HUES6 (cell line): ENCODE measurements at regions not wholly inside any gene's neighbourhood (a gene's known extent, or its start where the extent isn't known, plus 50 kb on each side); places are given as distances from the start of the nearest gene placed in this dataset.

ENCODE experiments used
- H3K27ac ChIP-seq: 2 replicates; pipeline ENCODE4 v1.7.0; 2013; ENCODE audit warnings: low read depth, mild to moderate bottlenecking, low read length, inconsistent platforms
- H3K27me3 ChIP-seq: 2 replicates; pipeline ENCODE4 v1.6.1; 2013; ENCODE audit warnings: low read length; ENCODE audit not compliant: control insufficient read depth, insufficient read depth
- H3K36me3 ChIP-seq: 2 replicates; pipeline ENCODE4 v1.6.1; 2013; ENCODE audit warnings: low read length; ENCODE audit not compliant: control insufficient read depth, insufficient read depth
- H3K4me1 ChIP-seq: 2 replicates; pipeline ENCODE4 v1.6.1; 2013; ENCODE audit warnings: low read length; ENCODE audit not compliant: control insufficient read depth, insufficient read depth
- H3K4me3 ChIP-seq: 2 replicates; pipeline ENCODE4 v1.5.1; 2013; ENCODE audit warnings: low read depth, low read length
- H3K9ac ChIP-seq: one replicate; pipeline ENCODE4 v1.6.1; 2013; ENCODE audit warnings: mild to moderate bottlenecking, low read length
- H3K9me3 ChIP-seq: 2 replicates; pipeline ENCODE4 v1.6.1; 2013; ENCODE audit warnings: low read depth, low read length; ENCODE audit not compliant: control insufficient read depth, insufficient read depth

- Histone ChIP-seq H3K9me3 (peaks cover 3% of the 10 kb centered on the region; the same call in 1 of the 2 replicates), H3K9ac (no peak overlapping the region), H3K4me1 (no peaks in the 10 kb centered on the region), H3K36me3 (no peaks in the 10 kb centered on the region), H3K4me3 (no peak overlapping the region), H3K27me3 (no peaks in the 10 kb centered on the region), H3K27ac (no peak overlapping the region)
Observed at GRCh38 chr7:69190763-69191162, 407.5 kb upstream of the AUTS2 start.

GRCh38 chr7:69192134-69192533 lies 406.1 kb upstream of the AUTS2 start:
- no peak overlapping the region for H3K9ac ChIP-seq
- no peaks in the 10 kb centered on the region for H3K27me3 ChIP-seq
- no peaks in the 10 kb centered on the region for H3K4me1 ChIP-seq
- peaks cover 12% of the 10 kb centered on the region for H3K9me3 ChIP-seq
- H3K4me3 ChIP-seq = no peak overlapping the region
- H3K27ac ChIP-seq = no peak overlapping the region
- H3K36me3 ChIP-seq = no peaks in the 10 kb centered on the region

GRCh38 chr7:69193061-69193460 lies 405.2 kb upstream of the AUTS2 start:
- no peaks in the 10 kb centered on the region for H3K4me1 ChIP-seq
- peaks cover 15% of the 10 kb centered on the region for H3K9me3 ChIP-seq
- no peak overlapping the region for H3K9ac ChIP-seq
- H3K4me3 ChIP-seq = no peak overlapping the region
- H3K36me3 ChIP-seq = no peaks in the 10 kb centered on the region
- no peak overlapping the region for H3K27ac ChIP-seq
- H3K27me3 ChIP-seq = no peaks in the 10 kb centered on the region

- Histone ChIP-seq H3K27ac (no peak overlapping the region), H3K4me1 (no peaks in the 10 kb centered on the region), H3K36me3 (no peaks in the 10 kb centered on the region), H3K9ac (no peak overlapping the region), H3K4me3 (no peak overlapping the region), H3K9me3 (peaks cover 17% of the 10 kb centered on the region), H3K27me3 (no peaks in the 10 kb centered on the region)
Observed at GRCh38 chr7:69196593-69196992, 401.7 kb upstream of the AUTS2 start.

- H3K4me1 ChIP-seq = no peaks in the 10 kb centered on the region
- H3K36me3 ChIP-seq = no peaks in the 10 kb centered on the region
- H3K9ac ChIP-seq = no peak overlapping the region
- peaks cover 17% of the 10 kb centered on the region for H3K9me3 ChIP-seq
- no peak overlapping the region for H3K4me3 ChIP-seq
- no peak overlapping the region for H3K27ac ChIP-seq
- H3K27me3 ChIP-seq = no peaks in the 10 kb centered on the region
Observed at GRCh38 chr7:69198250-69198649, 400.0 kb upstream of the AUTS2 start.

- H3K4me1 ChIP-seq = no peaks in the 10 kb centered on the region
- H3K9me3 ChIP-seq = peaks cover 15% of the 10 kb centered on the region
- no peaks in the 10 kb centered on the region for H3K27me3 ChIP-seq
- no peak overlapping the region for H3K9ac ChIP-seq
- no peak overlapping the region for H3K27ac ChIP-seq
- H3K4me3 ChIP-seq = no peak overlapping the region
- no peaks in the 10 kb centered on the region for H3K36me3 ChIP-seq
Observed at GRCh38 chr7:69199041-69199440, 399.2 kb upstream of the AUTS2 start.

- no peak overlapping the region for H3K27ac ChIP-seq
- H3K4me3 ChIP-seq = no peak overlapping the region
Observed at GRCh38 chr7:69199661-69200060, 398.6 kb upstream of the AUTS2 start.

GRCh38 chr7:69203871-69204270 lies 394.4 kb upstream of the AUTS2 start:
- H3K27ac ChIP-seq = no peak overlapping the region
- H3K9ac ChIP-seq = no peak overlapping the region
- no peaks in the 10 kb centered on the region for H3K9me3 ChIP-seq
- H3K36me3 ChIP-seq = no peaks in the 10 kb centered on the region
- H3K27me3 ChIP-seq = no peaks in the 10 kb centered on the region
- no peaks in the 10 kb centered on the region for H3K4me1 ChIP-seq
- H3K4me3 ChIP-seq = no peak overlapping the region

More at GRCh38 chr7:69199661-69200060, 398.6 kb upstream of the AUTS2 start:
- no peaks in the 10 kb centered on the region for H3K36me3 ChIP-seq
- no peaks in the 10 kb centered on the region for H3K27me3 ChIP-seq
- no peak overlapping the region for H3K9ac ChIP-seq
- H3K9me3 ChIP-seq = peaks cover 14% of the 10 kb centered on the region
- no peaks in the 10 kb centered on the region for H3K4me1 ChIP-seq

GRCh38 chr7:69204943-69205342 lies 393.3 kb upstream of the AUTS2 start:
- H3K27ac ChIP-seq = no peak overlapping the region
- no peak overlapping the region for H3K9ac ChIP-seq
- no peaks in the 10 kb centered on the region for H3K9me3 ChIP-seq
- H3K4me3 ChIP-seq = no peak overlapping the region
- no peaks in the 10 kb centered on the region for H3K27me3 ChIP-seq
- H3K36me3 ChIP-seq = no peaks in the 10 kb centered on the region
- no peaks in the 10 kb centered on the region for H3K4me1 ChIP-seq

GRCh38 chr7:69205581-69205980 lies 392.7 kb upstream of the AUTS2 start:
- Histone ChIP-seq H3K9me3 (no peaks in the 10 kb centered on the region), H3K36me3 (no peaks in the 10 kb centered on the region), H3K27ac (no peak overlapping the region), H3K4me1 (no peaks in the 10 kb centered on the region), H3K27me3 (no peaks in the 10 kb centered on the region), H3K4me3 (no peak overlapping the region), H3K9ac (no peak overlapping the region)

- H3K27ac ChIP-seq = no peak overlapping the region
- no peaks in the 10 kb centered on the region for H3K36me3 ChIP-seq
- H3K27me3 ChIP-seq = peaks cover 8% of the 10 kb centered on the region; the same call in 1 of the 2 replicates
- H3K9ac ChIP-seq = no peak overlapping the region
- 0 out of 2 replicates have a peak, but pooled peaks cover 3% of the 10 kb centered on the region for H3K4me1 ChIP-seq
- no peaks in the 10 kb centered on the region for H3K9me3 ChIP-seq
- H3K4me3 ChIP-seq = no peak overlapping the region
Observed at GRCh38 chr7:69208276-69208675, 390.0 kb upstream of the AUTS2 start.

- H3K9ac ChIP-seq = no peak overlapping the region
- H3K4me1 ChIP-seq = 0 out of 2 replicates have a peak, but pooled peaks cover 3% of the 10 kb centered on the region
- no peak overlapping the region for H3K27ac ChIP-seq
- H3K9me3 ChIP-seq = no peaks in the 10 kb centered on the region
- H3K4me3 ChIP-seq = no peak overlapping the region
- H3K36me3 ChIP-seq = no peaks in the 10 kb centered on the region
- peaks cover 8% of the 10 kb centered on the region; the same call in 1 of the 2 replicates for H3K27me3 ChIP-seq
Observed at GRCh38 chr7:69208848-69209247, 389.4 kb upstream of the AUTS2 start.
